Stomach (tissue), 8 donors: ENCODE measurements at regions not wholly inside any gene's neighbourhood (a gene's known extent, or its start where the extent isn't known, plus 50 kb on each side); places are given as distances from the start of the nearest gene placed in this dataset.
A peak's percentile ranks its signal among the peaks of the same experiment; 100 is the strongest.
"Not testable (repeated sequence)": the region's sequence is repeated elsewhere in the genome, so short reads cannot be mapped to it uniquely, and the experiment has no call there.

Experiments used
- DNase-seq, 2 donors: peaks; one replicate each; pipeline versions ENCODE4 v3.0.0 to v3.0.0-alpha.2; 2013 to 2019
- H3K27ac ChIP-seq, 5 donors: fragments of 200-600 bp in 4 of 5; sonication (generic) in 4 of 5; one replicate each; pipeline ENCODE4 v1.5.1; 2013 to 2019; ENCODE audit warnings: mild to moderate bottlenecking in 1 of 5, moderate library complexity in 1 of 5
- H3K27me3 ChIP-seq, 3 donors: fragments of 200-600 bp; sonication (generic); one replicate each; pipeline ENCODE4 v1.5.1; 2017 to 2019; ENCODE audit warnings: mixed run types in 1 of 3
- H3K36me3 ChIP-seq, 4 donors: fragments of 200-600 bp; sonication (generic); 1 replicate in 3 of 4; 2 replicates in 1 of 4; pipeline ENCODE4 v1.5.1; 2016 to 2019
- H3K4me1 ChIP-seq, 4 donors: fragments of 200-600 bp; sonication (generic); one replicate each; pipeline ENCODE4 v1.5.1; 2016 to 2019
- H3K4me3 ChIP-seq, 4 donors: fragments of 200-600 bp; sonication (generic) in 3 of 4; one replicate each; pipeline ENCODE4 v1.5.1; 2016 to 2019; ENCODE audit warnings: mild to moderate bottlenecking in 1 of 4
- H3K9me3 ChIP-seq, 4 donors: fragments of 200-600 bp; sonication (generic); one replicate each; pipeline ENCODE4 v1.5.1; 2016 to 2019
- EP300 ChIP-seq: sonication (generic); formaldehyde crosslinking; IDR thresholded peaks from one replicate; pipeline ENCODE4 v1.6.1; 2017; ENCODE audit warnings: antibody characterized with exemption
- POLR2A ChIP-seq, 4 donors: fragments of 450-650 bp; IDR thresholded peaks; one replicate each; pipeline ENCODE4 v1.6.1; 2016; ENCODE audit warnings: antibody characterized with exemption in 4 of 4, control low read depth in 2 of 4, mild to moderate bottlenecking in 1 of 4, moderate library complexity in 1 of 4
- POLR2AphosphoS5 ChIP-seq, 3 donors: sonication (generic); formaldehyde crosslinking; IDR thresholded peaks; one replicate each; pipeline ENCODE4 v1.6.1; 2016; ENCODE audit warnings: antibody characterized with exemption in 3 of 3
- WGBS, 5 donors: extraction: QIAGEN DNeasy Blood & Tissue Kit in 3 of 5; methylation state at CpG; one replicate each; pipeline versions ENCODE4 v1.1.5 to v1.1.7; 2013 to 2018; 5-methylcytosine and 5-hydroxymethylcytosine counted together
- intact Hi-C: fragments of 100-400 bp; cut with DNase I; formaldehyde crosslinking; loops from one replicate; pipeline ENCODE4 v1.15.1; 2023; ENCODE audit warnings: low total_unique reads
- TF ChIP-seq, protein P1 (sequence below), 7 experiments: fragments of 450-650 bp in 4 of 7; fragments of 200-600 bp in 3 of 7; sonication (generic) in 3 of 7; IDR thresholded peaks; one replicate each; pipeline ENCODE4 v1.5.1; 2016 to 2019; ENCODE audit warnings: antibody characterized with exemption in 7 of 7, control low read depth in 2 of 7, mild to moderate bottlenecking in 1 of 7
- donor health status: healthy with polysubstance abuse.
- donor health status: Bipolar disorder and iron deficiency.
- donor health status: healthy.

DNA sequence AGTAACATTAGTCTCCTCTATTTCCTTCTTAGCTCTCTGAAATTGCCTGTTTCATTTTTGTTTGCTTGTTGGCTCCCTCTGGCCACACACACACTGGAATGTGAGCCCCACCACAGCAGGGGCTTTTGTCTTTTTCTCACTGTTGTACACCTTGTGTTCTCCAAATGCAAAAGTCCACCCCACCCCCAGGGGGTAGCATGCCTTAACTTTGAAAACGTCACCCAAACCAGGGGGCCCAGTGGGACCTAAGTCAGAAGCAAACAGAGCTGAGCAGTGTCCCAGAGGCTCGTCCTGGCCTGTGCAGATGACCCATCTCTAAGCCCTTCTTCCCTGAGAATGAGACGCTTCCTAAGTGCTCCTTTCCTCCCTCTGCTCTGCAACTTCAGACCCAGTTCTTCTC lies 614.1 kb downstream of the UQCRFS1 start:
- Histone ChIP-seq H3K4me1 (no peaks in the 10 kb centered on the region), H3K27ac (no peak overlapping the region), H3K4me3 (no peak overlapping the region), H3K9me3 (peaks cover 0 to 7% (median under 1%) of the 10 kb centered on the region in 4 donors), H3K36me3 (no peaks in the 10 kb centered on the region), H3K27me3 (no peaks in the 10 kb centered on the region)
- TF ChIP-seq POLR2A (IDR thresholded peaks at IDR 0.05) = no peak
- TF ChIP-seq POLR2AphosphoS5 (IDR thresholded peaks at IDR 0.05) = no peak
- TF ChIP-seq EP300 = no peak
- TF ChIP-seq, protein P1, sequence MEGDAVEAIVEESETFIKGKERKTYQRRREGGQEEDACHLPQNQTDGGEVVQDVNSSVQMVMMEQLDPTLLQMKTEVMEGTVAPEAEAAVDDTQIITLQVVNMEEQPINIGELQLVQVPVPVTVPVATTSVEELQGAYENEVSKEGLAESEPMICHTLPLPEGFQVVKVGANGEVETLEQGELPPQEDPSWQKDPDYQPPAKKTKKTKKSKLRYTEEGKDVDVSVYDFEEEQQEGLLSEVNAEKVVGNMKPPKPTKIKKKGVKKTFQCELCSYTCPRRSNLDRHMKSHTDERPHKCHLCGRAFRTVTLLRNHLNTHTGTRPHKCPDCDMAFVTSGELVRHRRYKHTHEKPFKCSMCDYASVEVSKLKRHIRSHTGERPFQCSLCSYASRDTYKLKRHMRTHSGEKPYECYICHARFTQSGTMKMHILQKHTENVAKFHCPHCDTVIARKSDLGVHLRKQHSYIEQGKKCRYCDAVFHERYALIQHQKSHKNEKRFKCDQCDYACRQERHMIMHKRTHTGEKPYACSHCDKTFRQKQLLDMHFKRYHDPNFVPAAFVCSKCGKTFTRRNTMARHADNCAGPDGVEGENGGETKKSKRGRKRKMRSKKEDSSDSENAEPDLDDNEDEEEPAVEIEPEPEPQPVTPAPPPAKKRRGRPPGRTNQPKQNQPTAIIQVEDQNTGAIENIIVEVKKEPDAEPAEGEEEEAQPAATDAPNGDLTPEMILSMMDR (IDR thresholded peaks at IDR 0.05) = no peak
- DNase-seq = no peak
- intact Hi-C loops = no loop called here
- 40 to 56% (median 47%) methylated on average over 3 of the region's 3 CpGs for WGBS, 5 donors

GRCh38 chr19:28596561-28597071 lies 616.3 kb downstream of the UQCRFS1 start:
- whole genome bisulfite sequencing, 5 donors = 30 to 51% (median 43%) methylated on average over 12 of the region's 12 CpGs
- no peaks in the 10 kb centered on the region for H3K4me1 ChIP-seq
- no peak overlapping the region for H3K4me3 ChIP-seq
- H3K27me3 ChIP-seq = no peaks in the 10 kb centered on the region
- intact Hi-C loops = no loop called here
- H3K9me3 ChIP-seq = peaks cover 0 to 11% (median 0%) of the 10 kb centered on the region in 4 donors
- no peaks in the 10 kb centered on the region for H3K36me3 ChIP-seq
- TF ChIP-seq EP300 = no peak
- no peak for TF ChIP-seq POLR2A (IDR thresholded peaks at IDR 0.05)
- TF ChIP-seq, protein P1 (IDR thresholded peaks at IDR 0.05) = no peak
- no peak for TF ChIP-seq POLR2AphosphoS5 (IDR thresholded peaks at IDR 0.05)
- DNase-seq = peak in 1 of 2 donors; percentile 74
- H3K27ac ChIP-seq = no peak overlapping the region

DNA sequence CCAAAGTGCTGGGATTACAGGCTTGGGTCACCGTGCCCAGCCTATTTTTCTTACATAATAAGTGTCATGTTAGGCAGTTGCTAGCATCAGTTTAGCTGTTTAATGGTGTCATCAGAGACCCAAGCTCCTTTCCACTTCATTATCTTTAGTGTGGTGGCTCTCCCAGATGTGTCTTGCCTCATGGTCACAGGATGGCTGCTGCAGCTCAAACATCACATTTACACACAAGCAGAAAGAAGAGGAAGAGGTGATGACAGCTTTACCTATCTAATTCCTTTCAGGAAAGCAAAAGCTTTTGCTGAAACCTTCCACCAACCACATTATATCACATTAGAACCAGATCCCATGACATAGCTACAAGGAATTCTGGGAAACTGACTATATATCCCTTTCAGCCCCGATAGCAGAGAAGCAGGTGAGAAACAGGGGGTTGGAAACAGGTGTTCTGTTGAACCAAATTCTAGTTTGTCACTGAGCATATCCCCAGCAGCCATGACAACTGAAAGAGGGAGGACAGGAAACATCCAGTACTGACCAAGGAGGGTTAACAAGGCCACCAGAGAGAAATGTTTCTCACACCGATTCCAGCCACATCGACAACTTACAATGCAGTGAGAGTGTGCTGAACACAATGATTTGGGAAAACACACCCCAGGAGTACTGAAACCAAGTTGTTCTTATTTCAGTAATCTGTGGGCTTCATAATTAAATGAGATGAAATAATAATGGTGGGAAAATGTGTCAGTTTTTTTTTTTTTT lies 617.0 kb downstream of the UQCRFS1 start:
- no peak overlapping the region for H3K4me3 ChIP-seq
- intact Hi-C loops = no loop called here
- TF ChIP-seq, protein P1 (IDR thresholded peaks at IDR 0.05) = no peak
- TF ChIP-seq POLR2A (IDR thresholded peaks at IDR 0.05) (no peak), POLR2AphosphoS5 (IDR thresholded peaks at IDR 0.05) (no peak), EP300 (no peak)
- H3K27ac ChIP-seq = no peak overlapping the region
- H3K27me3 ChIP-seq = no peaks in the 10 kb centered on the region
- WGBS, 5 donors = 72 to 88% (median 84%) methylated on average over 4 of the region's 4 CpGs
- H3K9me3 ChIP-seq = peaks cover 0 to 11% (median 0%) of the 10 kb centered on the region in 4 donors
- no peaks in the 10 kb centered on the region for H3K36me3 ChIP-seq
- DNase-seq = no peak
- H3K4me1 ChIP-seq = no peaks in the 10 kb centered on the region

DNA sequence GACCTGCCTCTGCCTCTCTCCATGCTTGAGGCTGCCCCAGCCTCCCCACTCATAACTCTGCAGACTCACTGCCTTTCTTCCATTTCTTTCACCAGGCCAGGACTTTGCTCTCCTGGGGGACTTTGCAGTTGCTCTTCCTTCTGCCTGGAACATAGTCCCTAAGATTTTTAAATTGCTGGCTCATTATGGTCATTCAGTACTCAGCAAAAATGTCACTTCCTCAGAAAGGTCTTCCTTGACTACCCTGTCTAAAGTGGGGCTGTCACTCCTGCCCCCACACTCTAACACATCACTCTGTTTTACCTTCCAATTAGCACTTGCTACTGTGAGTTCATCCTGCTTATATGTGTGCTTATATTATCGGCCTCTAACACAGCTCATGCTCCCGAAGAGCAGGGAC lies 618.2 kb downstream of the UQCRFS1 start:
- Histone ChIP-seq H3K27ac (no peak overlapping the region), H3K4me3 (no peak overlapping the region), H3K9me3 (peaks cover 0 to 11% (median 0%) of the 10 kb centered on the region in 4 donors), H3K36me3 (no peaks in the 10 kb centered on the region), H3K27me3 (no peaks in the 10 kb centered on the region), H3K4me1 (no peaks in the 10 kb centered on the region)
- intact Hi-C loops = no loop called here
- 84 to 91% (median 88%) methylated on average over 2 of the region's 2 CpGs for WGBS, 5 donors
- no peak for DNase-seq
- no peak for TF ChIP-seq POLR2A (IDR thresholded peaks at IDR 0.05)
- TF ChIP-seq, protein P1 (IDR thresholded peaks at IDR 0.05) = no peak

DNA sequence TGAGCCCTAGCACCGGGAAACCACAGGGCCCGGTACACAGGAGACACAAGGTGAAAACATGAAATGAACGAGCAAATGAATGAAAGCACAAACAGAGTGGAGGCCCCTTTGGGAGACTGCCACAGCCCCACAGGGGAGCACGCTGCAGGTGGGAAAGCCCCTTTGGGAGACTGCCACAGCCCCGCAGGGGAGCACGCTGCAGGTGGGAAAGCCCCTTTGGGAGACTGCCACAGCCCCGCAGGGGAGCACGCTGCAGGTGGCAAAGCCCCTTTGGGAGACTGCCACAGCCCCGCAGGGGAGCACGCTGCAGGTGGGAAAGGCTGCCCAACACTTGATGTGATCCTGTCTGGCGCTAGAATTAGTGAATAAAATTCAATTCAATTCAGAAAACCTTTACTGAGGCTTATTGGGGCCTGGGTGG lies 623.0 kb downstream of the UQCRFS1 start:
- H3K36me3 ChIP-seq, intact Hi-C loops, H3K4me3 ChIP-seq, H3K27ac ChIP-seq, H3K4me1 ChIP-seq, DNase-seq, H3K27me3 ChIP-seq, H3K9me3 ChIP-seq: not testable (repeated sequence)
- WGBS, 5 donors = 63 to 71% (median 65%) methylated on average over 11 of the region's 11 CpGs
